ENCODE measurements at regions not wholly inside any gene's neighbourhood (a gene's known extent, or its start where the extent isn't known, plus 50 kb on each side); places are given as distances from the start of the nearest gene placed in this dataset.

DNA sequence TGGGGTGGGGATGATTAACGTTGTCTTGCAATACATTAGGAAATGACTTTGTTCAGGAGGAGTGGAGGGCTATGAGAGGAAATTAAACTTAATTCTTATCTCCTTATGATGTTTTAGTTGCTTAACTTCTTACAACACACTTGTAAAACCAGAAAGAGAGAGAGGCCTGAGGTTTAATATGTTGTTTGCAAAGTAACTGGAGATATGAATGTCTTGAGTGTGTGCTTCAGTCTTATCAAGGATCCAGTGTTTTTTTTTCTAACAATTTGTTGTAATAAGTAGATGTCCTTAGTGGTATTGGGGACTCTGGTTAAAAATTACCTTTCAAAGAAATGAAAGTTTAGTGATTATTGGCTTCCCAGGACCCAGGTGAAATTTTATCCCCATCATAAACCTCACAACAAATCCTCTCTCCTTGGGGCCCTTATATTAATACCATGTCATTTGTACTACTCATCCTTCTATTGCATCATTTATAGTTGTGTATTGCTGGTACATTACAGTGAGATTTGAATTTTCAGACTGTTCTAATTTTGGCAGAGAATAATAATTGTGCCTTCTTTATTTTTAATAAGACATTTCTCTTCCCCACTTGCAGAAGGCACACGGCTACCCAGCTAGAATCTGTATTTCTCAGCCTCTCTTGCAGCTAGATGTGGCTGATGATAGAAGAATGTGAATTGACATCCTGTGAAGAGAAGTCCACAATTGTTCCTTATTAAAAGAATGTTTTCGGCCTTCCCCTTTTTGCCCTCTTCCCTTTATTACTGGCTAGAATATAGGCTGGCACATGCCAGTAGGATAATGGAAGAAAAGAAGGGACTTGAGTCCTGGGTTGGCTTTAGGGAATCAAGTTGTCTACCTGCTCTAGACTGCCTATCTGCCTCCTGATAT is 91.9 kb upstream of the CXCR4 start:
- no peak for DNase-seq

DNA sequence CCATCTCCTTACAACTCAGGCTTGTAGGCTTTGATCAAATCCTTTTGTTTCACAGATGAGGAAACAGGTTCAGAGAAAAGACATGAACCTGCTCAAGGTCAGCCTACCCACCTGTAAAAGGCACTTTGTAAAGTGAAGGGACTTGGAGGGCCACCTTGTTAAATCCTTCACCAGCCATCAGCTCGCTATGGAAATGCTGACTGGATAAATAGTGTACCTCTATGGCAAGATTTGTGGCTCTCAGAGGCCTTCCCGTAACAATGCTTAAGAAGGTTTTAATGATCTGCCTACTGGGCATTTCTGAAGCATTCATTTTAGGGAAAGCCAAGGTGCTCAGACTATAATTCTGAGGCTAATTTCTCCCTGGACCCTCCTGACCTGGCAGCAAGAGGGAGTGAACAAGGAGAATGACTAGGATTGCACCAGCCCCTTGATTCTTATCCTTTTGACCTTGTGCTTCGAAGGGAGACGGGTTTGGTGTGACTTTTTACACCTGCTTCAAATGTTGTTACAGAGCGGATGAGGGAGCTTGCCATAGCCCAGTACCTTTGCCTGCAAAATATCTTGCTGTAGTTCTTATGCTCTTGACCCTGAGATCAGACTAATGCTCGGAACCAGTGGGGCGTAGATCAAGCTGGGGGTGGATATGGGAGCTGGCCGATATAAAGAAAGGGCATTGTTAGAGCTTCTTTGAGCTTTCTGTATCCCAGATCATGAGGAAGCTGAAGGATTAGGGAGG is 90.9 kb upstream of the CXCR4 start:
- DNase-seq: no peak

DNA sequence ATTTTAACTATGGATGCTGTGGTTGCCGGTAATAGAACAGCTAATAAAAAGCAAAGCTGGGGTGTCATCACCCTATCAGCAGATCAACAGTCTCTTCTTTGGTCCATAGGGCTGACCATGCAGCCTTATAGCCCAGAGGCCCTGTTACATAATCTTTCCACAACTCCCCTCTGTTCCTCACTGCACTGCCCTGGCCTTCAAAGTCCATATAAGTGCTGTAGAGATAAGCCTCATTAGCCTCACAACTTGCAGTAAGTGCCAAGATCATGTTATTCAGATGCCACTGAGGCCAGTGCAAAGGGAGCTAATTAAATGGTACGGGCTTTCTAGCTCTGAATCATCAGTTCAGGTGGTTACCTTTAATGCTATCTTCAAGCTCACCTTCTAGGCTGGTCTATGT is 89.7 kb upstream of the CXCR4 start:
- DNase-seq: no peak

DNA sequence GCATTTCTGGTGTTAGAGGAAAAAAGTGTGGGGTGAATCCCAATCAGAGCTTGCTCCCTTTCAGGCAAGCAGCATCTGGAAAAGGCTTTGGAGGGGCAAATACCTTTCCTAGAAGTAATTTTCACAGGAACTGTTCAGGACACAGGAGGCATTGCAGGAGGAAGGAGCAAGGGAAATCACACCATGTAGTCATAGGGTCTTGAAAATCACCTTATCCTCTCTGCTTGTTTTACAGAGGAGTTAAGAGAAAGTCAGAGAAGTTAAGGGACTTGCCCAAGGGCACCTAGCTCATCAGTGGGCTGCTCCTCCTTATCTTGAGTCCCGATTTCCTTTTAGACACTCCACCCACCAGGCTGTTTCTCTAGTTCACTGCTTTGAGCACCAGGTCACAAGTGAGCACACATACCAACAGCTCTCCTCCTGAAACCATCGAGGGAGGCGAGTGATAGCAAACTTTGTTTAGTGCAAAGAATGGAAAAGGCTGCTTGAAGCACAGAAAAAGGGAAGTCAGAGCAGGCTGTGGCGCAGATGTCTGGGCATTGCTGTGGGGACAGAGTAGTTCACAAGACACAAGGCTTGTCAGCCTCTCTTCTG is 89.2 kb upstream of the CXCR4 start:
- no peak for DNase-seq

DNA sequence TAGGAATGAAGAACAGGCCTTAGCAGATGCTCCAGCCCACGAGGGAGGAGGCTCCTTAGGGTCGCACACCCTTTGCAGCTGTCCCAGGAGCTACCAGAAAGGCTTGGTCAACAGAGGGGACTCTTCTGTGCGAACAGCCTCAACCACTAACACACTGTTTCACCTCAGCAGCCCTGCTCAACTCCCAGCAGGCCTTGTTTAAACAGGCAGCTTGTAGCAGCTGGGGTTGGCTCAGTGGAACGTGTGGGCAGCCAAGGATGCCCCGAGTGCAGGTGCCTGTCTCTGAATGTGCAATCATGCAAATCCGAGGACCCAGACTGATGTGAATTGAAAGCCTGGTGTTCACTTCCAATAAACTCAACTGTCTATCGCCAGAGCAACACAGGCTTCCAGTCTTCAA is 88.7 kb upstream of the CXCR4 start:
- peak; percentile 8 for DNase-seq

DNA sequence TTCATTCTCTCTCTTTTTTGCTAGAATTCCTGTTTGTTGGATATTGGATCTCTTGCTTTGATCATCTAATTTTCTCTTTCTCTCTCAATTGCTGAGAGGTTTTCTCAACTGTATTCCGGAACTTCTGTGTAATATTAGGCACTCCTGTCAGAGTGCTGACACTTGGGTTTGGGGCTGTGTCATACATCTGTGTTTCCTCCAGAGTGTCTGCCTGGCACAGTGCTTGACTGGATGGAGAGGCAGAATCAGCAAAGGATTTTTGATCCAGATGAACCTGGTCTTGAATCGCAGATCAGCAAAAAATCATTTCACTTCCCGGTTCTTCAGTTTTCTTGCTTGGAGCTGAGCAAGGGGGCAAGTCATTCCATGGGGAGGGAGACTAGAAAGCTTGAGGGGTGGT is 87.7 kb upstream of the CXCR4 start:
- no peak for DNase-seq

DNA sequence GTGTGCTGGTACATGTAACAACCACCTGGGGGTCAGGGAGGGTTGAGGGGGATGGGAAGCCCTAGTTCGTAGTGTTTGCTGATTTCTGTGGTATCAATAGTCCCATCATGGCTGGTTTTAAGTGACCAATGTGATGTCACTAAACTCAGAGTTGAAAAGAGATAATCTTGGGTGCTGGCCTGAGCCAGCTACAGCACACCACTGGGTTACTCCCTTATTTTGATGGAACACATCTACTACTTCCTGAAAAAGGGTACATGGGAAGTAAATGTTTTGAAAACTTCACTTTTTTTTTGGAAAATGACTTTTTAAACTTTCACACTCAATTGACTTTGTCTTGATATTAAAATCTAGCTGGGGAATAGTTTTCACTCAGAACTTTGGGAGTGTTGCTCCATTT is 87.0 kb upstream of the CXCR4 start:
- DNase-seq: no peak

DNA sequence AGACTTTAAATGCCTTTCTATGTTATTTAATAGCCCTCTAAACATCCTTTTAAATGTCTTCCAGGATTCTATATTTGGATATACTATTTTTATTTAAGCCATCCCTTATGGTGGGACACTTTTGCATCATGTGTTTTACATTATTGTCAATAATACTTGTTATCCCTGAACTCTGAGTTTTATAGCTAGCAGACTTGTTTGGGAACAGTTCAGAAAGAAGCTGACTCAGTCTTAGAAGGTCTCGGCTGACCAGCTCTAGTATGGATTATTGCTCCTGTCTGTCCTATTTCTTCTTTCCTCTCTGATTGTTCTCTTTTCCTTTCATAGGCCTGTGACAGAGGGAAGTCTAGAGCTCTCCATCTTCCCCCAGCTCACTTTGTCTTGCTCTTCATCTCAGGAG is 77.3 kb upstream of the CXCR4 start:
- no peak for DNase-seq

DNA sequence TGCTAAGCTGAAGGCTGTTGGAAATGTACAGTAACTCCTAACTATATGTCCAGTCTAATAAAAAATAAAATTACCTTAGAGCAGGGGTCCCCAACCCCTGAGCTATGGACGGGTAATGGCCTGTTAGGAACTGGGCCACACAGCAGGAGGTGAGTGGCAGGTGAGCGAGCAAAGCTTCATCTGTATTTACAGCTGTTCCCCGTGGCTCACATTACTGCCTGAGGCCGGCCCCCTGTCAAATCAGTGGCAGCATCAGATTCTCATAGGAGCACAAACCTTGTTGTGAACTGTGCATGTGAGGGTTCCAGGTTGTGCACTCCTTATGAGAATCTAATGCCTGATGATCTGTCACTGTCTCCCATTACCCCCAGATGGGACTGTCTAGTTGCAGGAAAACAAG is 73.1 kb upstream of the CXCR4 start:
- no peak for DNase-seq

DNA sequence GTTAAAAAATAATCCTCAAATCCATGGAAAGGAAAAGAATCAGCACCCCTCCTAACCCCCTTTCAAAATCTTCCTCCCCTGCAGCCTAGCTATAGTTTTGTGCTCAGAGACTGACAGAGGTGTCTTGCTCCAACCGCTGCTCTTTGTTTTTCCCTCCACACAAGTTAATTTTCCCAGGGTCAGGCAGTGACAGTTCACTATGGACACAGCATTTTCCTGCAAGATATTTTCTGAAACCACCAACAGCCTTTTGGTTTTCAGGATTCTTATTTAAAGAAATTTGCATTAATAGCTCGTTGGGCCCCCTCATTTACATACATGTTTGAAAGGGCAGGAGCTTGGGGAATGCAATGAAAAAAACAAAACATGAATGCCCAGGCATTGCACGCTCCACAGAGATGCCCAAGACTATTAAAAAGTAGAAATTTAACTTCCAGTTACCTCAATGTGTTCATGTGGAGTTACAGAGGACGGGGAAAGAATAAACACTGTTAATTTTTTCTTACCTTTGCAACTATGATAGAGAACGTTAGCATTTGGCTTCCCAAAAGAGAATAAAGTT is 71.4 kb upstream of the CXCR4 start:
- DNase-seq: no peak

DNA sequence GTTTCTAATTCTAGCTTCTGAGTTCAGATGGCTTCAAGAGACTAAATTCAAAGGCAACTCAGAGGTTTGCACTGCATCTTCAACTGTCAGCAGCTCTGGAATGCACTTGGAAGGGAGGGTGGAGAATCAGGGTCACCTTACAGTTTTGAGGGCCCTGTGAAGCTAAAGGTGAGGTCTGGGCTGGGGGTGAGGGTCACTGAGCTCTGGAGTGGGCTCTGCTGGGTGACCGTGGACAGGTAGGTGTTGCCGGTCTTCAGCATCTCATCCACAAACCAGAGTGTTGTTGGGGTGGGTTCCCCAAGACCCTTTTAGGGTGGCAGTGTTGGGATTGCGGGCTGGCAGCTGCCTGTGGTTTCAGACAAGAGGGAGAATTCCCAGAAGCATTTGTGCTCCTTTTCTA is 70.1 kb upstream of the CXCR4 start:
- DNase-seq: no peak

DNA sequence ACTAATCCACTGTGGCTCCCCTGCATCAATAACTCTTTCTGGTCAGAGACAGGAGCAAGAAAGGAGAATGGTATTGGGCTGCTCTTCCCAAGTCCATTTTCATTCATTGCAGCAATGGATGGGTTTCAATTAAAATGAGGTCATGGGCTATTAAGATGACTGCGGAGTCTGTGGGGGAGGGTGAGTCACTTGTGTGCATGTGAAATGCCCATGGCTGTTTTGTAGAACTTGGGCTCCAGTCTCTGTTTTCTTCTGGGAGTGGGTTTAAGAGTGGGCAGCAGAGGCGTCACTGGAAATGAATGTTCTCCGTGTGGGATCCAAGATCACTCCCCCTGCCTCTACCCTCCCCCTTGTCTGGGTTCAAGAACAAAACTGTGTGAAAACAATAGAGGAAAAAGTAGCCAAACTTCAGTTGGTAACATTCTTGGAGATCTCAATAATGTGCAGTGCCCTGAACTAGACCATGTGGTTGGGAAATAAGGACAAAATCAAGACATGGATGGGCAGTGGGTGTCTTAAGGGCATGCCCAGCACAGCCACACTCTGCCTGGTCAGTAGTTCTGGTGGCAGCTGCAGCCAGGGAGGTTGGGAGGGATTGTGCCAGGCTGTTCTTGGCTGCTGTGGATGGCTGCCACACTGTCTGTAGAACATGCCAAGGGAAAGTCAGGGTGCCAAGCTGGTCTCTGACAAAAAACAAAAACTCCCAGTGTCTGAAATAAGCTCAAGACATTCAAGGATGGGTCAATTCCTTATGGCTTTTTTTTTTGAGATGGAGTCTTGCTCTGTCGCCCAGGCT is 68.2 kb upstream of the CXCR4 start:
- DNase-seq: no peak

DNA sequence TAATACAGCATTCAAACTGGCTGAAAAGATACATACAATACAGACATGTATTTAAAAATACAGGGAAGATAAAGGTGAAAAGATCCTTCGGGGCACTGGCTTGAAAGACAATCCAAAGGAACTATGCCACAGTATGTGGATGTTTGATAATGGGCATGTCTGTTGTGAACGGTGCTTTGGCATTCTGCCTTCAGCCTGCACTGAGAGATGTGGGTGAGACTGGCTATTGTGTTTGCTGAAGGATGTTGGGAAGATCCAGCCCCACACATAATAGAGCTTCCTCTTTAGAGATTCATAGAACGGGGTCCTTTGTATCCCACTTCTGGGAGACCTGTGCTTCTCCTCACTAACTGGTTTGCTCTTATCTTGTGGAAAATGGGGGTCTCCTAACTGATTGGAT is 65.1 kb upstream of the CXCR4 start:
- no peak for DNase-seq

DNA sequence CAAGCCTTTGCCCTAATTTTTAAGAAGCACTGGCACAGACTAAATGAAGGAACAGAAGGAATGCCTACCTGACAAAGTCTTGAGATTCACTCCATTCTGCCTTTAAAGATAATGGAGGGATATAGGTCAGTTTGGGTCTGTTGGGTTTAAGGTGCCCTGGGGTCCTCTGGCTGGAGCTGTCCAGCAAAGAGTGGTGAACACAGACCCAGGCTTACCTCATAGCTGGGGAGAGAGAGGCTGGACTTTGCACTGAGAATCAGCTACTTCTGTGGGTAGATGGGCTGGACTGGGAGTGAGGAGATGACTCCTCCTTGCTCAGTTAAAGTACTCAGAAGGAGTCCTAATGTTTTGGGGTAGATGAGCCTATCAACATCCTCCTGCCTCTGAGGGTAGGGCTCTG is 64.4 kb upstream of the CXCR4 start:
- DNase-seq: no peak

DNA sequence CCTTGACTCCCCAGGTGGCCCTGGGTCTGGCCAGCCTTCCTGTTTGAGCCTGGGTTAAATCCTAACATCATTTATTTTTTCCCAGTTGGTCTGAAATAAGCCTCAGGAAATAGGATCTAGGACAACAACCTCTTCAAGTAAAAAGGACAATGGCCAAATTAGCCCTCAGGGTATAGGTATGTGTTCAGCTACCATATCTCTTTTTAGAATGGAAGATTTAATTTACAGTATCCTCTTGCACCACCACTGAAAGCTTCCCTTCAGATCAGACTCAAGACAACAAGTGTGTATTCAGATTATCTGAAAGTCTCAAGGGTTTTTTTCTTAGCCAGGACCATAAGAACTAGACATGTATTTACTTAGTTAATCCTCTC is 61.6 kb upstream of the CXCR4 start:
- no peak for DNase-seq

DNA sequence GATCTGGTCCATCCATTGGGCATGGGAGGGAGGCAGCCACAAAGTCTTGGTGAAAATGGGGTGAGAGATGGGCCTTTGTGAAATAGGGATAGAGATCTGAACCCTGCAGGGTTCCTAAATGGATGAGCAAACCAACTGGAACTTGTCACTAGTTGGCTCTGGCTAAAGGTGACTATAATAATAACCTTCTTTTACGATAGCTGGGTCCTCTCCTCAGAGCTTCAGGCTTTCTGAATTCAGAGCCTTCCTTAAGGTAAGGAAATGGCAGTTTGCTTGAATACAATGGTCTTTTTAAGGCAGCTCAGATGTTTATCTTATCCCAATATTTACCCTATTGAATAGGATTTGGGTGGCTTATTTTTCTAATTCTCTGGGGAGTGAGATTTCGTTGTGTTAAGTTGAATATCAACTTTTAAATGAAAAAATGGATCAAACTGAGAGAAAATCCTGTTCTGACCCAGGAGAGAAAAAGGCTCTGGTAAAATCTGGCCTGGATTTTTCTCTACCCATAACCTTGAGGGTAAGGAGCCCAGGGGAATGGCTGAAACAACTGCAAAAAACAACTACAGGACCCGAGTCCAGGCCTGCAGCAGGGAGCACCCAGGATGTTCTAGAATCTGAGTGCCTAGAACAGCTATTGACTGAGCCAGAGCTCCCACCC is 61.1 kb upstream of the CXCR4 start:
- no peak for DNase-seq

DNA sequence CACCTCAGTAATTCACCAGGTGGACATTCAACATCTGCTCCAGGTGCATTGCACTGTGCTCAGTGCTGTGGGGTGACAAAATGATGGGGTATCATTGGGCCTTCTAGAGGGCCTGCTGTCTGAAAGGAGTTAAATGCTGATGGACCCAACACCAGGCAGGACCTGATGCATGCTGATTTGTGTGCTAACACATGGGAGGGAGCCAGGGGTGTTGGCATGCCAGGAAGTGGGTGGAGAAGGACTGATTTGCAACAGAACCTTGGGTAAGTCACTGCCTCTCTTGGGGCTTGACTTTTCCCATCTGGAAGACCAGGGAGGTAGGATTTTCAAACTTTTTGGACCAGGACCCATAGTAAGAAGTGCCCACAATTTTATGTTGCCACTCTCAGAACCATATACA is 57.9 kb upstream of the CXCR4 start:
- DNase-seq: no peak

DNA sequence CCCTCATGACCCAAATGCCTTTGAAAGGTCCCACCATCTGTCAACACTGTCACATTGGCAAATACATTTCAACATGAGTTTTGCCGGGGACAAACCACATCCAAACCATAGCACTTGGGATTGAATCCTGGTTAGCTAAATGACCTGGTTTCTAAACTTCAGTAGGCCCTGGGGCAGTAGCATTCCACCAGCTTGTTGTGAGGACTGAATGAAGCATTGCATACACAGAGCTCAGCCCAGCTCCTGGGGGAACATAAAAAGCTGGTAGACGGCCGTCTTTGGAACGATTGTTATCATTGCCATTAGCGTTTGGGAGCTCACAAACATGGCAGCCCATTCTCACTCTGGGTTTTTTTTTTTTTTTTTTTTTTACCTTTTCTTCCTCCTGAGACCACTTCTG is 57.5 kb upstream of the CXCR4 start:
- DNase-seq: no peak

DNA sequence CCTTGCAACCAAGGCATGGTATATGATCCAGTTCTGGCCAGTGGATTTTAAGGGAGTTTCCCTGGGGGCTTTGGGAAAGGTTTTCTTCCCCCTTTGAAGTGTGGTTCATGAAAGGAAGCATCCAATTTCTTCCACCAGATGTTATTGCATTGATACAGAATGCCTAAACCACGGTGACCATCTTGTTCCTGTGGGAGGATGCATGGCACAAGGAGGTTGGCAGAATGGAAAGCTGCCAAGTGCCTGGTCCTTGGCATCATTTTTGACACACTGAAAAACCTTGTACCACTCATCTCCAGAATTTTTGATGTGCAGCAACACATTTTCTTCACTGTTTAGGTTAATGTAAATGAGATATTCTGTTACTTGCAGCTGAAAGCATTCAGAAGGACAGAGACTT is 55.2 kb upstream of the CXCR4 start:
- no peak for DNase-seq

DNA sequence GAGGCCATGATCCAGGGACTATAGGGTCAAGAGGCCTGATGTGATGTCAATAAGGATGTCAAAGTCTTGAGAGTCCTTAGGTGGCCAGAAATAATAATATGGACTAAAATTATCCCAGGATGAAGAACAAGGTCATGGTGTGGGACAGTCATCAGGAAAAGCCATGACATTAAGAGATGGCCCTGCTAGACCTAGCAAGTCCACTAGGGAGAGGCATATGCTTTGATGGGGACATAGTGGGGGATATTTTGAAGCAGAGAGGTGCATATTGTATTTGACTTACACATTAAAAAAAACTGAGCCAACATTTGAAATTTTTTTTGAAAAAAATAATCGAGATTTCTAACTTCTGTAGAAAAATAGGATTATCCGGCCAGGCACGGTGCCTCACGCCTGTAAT is 53.3 kb upstream of the CXCR4 start:
- DNase-seq: no peak

DNA sequence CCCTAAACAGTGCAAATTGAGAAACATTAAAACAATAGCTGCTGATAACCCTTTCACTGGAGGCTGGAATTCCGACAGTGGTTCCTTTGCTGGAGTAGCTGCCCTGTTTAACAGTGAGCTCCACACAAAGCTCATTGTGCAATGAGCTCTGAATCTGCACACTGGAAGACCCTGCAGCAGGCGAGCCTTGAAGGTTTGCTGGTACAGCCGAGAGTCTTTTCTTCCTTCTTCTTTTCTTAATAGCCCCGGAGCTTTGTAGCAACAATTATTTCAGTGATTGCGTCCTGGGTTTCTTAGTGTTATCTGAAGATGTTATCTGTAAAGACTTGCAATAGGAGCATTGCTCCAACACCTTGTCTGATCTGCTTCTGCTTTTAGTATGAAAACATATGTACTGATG is 50.8 kb upstream of the CXCR4 start:
- no peak for DNase-seq

DNA sequence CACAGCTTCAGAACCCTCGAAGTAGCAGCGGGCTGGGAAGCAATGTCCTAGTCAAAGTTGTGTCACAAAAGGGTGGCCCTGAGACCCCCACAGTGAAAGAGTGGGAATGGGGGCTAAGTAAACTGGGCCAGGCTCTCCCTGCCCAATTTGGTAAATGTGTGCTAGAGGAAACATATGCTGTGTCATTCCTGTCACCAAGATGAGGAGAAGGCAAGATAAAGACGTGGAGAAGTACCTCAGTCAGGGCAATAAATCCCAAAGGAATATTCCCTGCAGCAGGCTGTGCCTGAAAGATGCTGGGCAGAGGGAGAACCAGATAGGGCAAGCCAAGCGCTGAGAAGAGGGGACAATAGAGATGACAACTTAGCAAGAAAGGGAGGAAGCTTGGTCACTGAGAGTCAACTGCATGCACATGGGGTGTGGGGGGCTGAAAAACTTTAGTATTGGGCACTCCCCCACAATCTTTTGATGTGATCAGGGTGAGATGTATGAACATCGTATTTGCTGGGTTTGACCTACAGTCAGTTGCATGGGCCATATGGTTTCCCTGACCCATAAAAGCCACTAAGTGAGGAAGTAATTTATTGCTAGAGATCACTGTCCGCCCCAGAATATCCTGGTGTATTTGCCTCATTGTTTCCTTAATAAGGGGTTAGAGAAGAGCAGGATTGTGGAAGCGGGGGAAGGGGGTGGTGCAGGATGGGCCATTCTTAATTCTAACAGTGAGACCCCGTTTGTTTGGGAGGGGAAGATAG is 49.9 kb upstream of the CXCR4 start:
- no peak for DNase-seq
